GM11168 (cell line): ENCODE measurements at regions not wholly inside any gene's neighbourhood (a gene's known extent, or its start where the extent isn't known, plus 50 kb on each side); places are given as distances from the start of the nearest gene placed in this dataset.
"Not testable (repeated sequence)": the region's sequence is repeated elsewhere in the genome, so short reads cannot be mapped to it uniquely, and the experiment has no call there.

Experiments used
- in situ Hi-C: fragments of 300-500 bp; cut with MboI; formaldehyde crosslinking; loops from one replicate; pipeline ENCODE4 v1.12.0; 2022; ENCODE audit warnings: low sequenced_read_pairs; ENCODE audit not compliant: unreplicated experiment

GRCh38 chr20:56689318-56689717 is 60.2 kb downstream of the TFAP2C start:
- in situ Hi-C loops: no loop called here

DNA sequence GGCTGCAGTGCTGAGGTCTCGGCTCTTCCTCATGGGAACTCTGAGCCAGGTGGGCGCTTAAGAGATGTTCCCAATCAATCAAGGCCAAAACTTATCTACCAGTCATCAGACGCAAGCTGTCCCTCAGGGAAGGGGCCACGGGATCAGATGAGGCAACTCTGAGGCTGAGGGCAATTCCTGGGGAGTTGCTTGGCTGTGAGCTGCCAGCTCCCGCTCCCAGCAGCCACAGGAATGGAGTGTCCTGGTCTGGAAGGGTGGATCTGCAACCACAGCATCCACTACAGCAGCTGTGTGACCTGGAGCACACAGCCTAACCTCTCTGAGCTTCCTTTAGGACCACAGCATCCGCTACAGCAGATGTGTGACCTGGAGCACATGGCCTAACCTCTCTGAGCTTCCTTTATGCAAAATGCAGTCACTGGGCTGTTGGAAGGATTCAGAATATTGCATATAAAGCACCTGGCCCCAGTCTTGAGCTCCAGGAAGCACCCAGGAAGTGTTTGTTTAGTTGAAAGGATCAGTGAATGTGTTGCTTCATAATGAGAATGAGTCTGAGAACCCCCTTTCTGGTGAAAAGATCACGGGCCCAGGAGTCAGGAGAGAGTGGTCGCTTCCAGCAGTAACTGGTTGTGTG is 60.9 kb downstream of the TFAP2C start:
- in situ Hi-C loops: no loop called here

- in situ Hi-C loops: no loop called here
Measured at GRCh38 chr20:56690531-56691175, 61.5 kb downstream of the TFAP2C start.

GRCh38 chr20:56691325-56691998 is 62.4 kb downstream of the TFAP2C start:
- in situ Hi-C loops: no loop called here

DNA sequence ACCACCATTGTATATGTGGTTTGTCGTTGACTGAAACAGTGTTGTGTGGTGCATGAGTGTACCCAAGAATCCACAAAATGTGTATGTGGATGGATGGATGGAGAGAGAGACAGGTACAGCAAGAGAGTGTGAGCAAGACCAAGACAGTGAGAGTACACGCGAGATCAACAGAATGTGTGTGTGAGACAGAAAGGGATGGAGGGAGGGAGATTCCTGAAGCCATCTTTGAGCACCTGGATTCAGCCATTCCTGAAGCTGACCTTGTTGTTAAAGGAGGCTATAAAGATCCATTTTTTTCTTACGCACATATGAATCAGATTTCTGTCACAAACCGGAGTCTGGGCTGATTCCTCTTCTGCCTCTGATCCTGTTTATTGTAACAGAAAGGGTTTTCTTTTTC is 64.1 kb downstream of the TFAP2C start:
- in situ Hi-C loops: no loop called here

DNA sequence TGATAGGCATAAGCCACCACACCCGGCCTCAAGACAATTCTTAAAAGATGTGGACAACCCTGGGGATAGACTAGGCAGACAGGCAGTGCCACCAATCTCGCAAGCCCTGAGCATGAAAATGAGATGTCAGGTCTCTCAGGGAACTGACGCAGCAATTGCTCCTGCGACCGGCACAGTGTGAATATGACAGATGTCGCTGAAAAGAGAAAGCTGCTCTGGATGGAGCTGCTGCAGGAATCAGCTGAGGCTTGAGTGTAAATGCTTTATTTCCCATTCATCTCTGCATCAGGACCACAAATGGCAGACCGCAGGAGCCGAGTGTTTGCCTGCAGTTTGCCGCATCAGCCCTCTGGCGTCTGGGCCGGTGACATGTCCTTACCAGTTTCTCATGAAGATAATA is 68.4 kb downstream of the TFAP2C start:
- in situ Hi-C loops: no loop called here

- in situ Hi-C loops: no loop called here
Measured at GRCh38 chr20:56698297-56698696, 69.2 kb downstream of the TFAP2C start.

DNA sequence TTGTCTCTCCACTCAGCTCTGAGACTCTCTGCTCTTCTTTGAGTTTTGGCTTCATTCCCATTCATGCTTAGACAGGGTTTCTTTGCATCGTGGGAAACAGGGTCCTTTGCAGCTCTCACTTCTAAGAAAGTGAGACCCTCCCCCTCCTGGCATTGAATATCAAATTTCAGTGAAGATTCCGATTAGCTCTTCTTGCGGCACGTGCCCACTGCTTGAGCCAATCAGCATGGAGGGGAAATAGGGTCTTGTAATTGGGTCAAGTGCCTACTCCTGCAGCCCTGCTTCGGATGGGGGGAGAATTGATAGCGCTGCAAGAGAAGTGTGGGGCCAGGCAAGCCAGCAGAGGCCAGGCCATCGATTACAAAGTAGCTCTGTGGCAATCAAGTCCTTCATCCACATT is 69.6 kb downstream of the TFAP2C start:
- in situ Hi-C loops: no loop called here

GRCh38 chr20:56702931-56703840 is 74.1 kb downstream of the TFAP2C start:
- in situ Hi-C loops: no loop called here

DNA sequence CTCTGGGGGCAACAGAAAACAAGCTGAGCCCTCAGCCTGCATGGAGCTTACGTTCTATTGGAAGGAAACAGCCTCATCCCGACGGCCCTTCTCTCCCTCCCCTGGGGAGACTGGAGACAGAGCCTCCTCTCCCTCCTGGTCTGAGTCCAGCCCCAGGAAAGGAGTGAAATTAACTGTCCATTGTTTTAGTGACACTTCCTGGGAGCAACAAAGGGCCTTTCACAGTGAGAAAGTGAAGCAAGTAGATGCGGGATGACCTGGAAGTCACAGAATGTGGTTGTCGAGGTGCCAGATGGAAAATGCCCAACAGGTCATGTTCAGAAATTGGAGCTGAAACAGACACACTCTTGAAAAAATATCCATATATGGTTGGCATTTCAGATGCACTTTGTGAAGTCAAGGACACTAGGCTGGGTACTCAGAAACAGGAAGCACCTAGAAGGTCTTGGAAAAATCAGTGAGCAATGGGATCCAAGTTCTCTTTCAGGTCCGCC is 77.8 kb downstream of the TFAP2C start:
- in situ Hi-C loops: no loop called here

- in situ Hi-C loops: no loop called here
Measured at GRCh38 chr20:56708991-56709390, 79.9 kb downstream of the TFAP2C start.

DNA sequence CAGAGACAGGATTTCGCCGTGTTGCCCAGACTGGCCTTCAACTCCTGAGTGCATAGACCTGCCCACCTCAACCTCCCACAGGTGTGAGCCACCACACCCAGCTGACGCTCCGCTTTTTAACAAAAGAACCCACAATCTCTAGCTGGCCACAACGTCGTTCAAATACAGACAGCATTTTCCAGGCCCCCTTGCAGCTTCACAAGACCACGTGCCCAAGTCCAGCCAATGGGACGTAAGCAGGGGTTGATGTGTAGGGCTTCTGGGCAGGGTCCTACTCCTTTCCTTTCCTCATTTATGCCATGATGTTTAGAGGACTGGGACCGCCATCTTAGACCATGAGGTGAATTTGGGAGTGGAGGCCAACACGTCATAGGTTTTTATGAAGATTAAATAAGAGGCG is 81.0 kb downstream of the TFAP2C start:
- in situ Hi-C loops: no loop called here

GRCh38 chr20:56710577-56710976 is 81.5 kb downstream of the TFAP2C start:
- in situ Hi-C loops: not testable (repeated sequence)

DNA sequence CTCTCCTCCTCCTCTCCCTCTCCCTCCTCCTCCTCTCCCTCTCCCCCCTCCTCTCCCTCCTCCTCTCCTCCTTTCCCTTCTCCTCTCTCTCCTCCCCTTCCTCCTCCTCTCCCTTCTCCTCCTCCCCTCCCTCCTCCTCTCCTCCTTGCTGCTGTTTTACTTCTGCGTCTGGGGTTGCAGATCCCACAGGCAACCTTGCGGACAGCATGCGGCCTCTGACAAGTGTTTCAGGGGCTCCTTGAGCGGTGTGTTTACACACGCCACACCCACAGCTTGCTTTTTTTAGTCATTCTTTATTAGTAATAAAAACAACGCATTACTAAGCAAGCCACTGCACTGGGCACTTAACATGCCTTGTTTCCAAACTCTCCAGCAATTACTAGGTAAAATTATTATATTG is 81.9 kb downstream of the TFAP2C start:
- in situ Hi-C loops: no loop called here

GRCh38 chr20:56715309-56715708 is 86.2 kb downstream of the TFAP2C start:
- in situ Hi-C loops: no loop called here

GRCh38 chr20:56715902-56716519 is 86.9 kb downstream of the TFAP2C start:
- in situ Hi-C loops: no loop called here

DNA sequence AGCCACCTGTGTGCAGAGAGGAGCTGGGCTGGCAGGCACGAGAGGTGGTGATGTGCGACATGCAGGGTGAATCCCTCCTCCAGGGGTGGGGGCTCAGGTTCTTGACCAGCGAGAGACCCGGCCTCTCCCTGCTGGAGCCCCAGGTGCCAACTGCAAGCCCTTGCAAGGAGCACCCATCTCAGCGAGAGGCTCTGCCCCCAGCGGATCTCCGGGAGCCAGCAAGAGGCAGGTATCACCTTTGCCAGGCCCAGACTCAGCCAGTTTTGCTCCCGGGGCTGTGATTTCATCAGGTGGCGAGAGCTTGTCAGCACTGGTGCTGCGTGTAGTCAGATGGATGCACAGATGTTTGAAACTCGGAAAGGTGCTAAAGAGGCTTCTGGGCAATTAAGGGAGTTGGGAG is 87.7 kb downstream of the TFAP2C start:
- in situ Hi-C loops: no loop called here

DNA sequence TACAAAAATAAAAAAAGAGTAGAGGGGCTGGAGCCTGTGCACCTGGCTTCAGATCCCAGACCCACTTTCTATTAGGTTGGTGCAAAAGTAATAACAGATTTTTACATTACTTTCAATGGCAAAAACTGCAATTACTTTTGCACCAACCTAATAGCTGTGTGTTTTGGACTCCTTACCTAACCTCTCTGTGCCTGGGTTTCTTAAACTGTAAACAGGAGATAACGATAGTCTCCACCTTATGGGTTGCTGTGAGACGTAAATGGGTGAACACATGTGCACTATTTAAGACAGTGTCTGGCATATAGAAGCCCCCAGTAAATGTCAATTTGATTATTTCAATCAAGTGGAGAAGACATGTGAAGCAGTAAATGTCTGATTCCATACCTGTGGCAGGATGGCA is 89.7 kb downstream of the TFAP2C start:
- in situ Hi-C loops: no loop called here

DNA sequence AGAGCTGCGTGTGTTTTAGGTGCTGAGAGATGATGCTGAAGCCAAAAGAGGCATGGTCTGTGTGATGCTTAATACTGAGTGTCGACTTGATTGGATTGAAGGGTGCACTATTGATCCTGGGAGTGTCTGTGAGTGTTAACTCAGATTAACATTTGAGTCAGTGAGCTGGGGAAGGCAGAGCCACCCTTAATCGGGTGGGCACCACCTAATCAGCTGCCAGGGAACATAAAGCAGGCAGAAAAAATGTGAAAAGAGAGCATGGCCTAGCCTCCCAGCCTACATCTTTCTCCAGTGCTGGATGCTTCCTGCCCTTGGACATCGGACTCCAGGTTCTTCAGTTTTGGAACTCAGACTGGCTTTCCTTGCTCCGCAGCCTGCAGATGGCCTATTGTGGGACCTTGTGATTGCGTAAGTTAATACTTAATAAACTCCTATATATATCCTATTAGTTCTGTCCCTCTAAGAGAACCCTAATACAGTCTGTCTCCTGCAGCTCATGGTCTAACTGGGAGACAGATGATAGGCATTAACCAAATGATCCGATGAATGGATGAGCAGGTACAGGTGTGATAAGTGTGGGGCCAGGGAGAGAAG is 91.6 kb downstream of the TFAP2C start:
- in situ Hi-C loops: no loop called here

DNA sequence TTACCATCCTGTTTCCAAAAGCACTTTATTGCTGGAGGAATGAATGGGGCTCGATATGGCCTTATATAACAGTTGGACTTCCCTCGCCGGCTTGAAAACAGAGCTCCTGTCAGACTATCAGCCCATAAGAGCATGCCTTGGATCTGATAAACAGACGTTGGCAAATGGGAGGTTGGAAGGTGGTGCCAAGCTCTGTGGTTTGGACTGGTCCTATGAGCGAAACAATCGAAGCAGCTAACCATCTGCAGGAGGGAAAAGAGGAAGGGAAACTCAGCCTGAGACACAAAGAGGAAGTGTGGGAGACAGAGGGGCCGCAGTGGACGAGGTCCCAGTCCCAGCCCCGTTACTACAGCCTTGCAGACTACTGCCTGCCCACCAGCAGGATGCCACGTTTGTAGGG is 92.9 kb downstream of the TFAP2C start:
- in situ Hi-C loops: no loop called here
